DOHH2 (cell line): ENCODE measurements at regions not wholly inside any gene's neighbourhood (a gene's known extent, or its start where the extent isn't known, plus 50 kb on each side); places are given as distances from the start of the nearest gene placed in this dataset.
"Not testable (repeated sequence)": the region's sequence is repeated elsewhere in the genome, so short reads cannot be mapped to it uniquely, and the experiment has no call there.

Source experiments
- EZH2phosphoT487 ChIP-seq: fragments of 200-600 bp; sonication (generic); IDR thresholded peaks from 2 replicates; pipeline ENCODE4 v1.6.1; 2017; ENCODE audit warnings: borderline replicate concordance, mild to moderate bottlenecking, antibody characterized with exemption, low read length, moderate library complexity, mixed read lengths
- TF ChIP-seq, protein P1 (sequence below): fragments of 200-600 bp; sonication (generic); IDR thresholded peaks from one replicate; pipeline ENCODE4 v1.5.1; 2014; ENCODE audit warnings: antibody characterized with exemption, mild to moderate bottlenecking, low read depth, low read length; ENCODE audit not compliant: poor library complexity, severe bottlenecking

DNA sequence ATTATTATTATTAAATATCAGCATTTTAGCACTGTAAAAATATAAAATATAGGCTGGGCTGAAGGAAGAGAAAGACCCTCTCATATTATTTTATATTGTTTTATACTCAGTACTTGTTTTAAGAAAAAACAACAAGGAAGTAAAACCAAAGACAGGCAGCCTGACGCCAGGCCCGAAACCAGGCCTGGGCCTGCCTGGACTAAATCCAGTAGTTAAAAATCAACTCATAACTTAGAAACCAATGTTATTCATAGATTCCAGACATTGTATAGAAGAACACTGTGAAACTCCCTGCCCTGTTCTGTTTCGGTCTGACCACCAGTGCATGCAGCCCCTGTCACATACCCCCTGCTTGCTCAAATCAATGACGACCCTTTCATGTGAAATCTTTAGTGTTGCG is 420.1 kb upstream of the PABPC4L start:
- TF ChIP-seq, protein P1, sequence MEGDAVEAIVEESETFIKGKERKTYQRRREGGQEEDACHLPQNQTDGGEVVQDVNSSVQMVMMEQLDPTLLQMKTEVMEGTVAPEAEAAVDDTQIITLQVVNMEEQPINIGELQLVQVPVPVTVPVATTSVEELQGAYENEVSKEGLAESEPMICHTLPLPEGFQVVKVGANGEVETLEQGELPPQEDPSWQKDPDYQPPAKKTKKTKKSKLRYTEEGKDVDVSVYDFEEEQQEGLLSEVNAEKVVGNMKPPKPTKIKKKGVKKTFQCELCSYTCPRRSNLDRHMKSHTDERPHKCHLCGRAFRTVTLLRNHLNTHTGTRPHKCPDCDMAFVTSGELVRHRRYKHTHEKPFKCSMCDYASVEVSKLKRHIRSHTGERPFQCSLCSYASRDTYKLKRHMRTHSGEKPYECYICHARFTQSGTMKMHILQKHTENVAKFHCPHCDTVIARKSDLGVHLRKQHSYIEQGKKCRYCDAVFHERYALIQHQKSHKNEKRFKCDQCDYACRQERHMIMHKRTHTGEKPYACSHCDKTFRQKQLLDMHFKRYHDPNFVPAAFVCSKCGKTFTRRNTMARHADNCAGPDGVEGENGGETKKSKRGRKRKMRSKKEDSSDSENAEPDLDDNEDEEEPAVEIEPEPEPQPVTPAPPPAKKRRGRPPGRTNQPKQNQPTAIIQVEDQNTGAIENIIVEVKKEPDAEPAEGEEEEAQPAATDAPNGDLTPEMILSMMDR = not testable (repeated sequence)
- not testable (repeated sequence) for TF ChIP-seq EZH2phosphoT487
